SH-SY5Y (cell line): ENCODE measurements at regions not wholly inside any gene's neighbourhood (a gene's known extent, or its start where the extent isn't known, plus 50 kb on each side); places are given as distances from the start of the nearest gene placed in this dataset.

Experiments
- GATA2 ChIP-seq: IDR thresholded peaks from 2 replicates; pipeline ENCODE4 v1.6.1; 2011; ENCODE audit warnings: mild to moderate bottlenecking, low read depth, low read length
- GATA3 ChIP-seq: IDR thresholded peaks from 2 replicates; pipeline ENCODE4 v1.6.1; 2011; ENCODE audit warnings: low read depth, mild to moderate bottlenecking, low read length, moderate library complexity

- TF ChIP-seq GATA2 = no peak
- TF ChIP-seq GATA3 = no peak
These were observed 361.4 kb downstream of the PDCD6IP start for GRCh38 chr3:34159613-34160420.
